ENCODE measurements at regions not wholly inside any gene's neighbourhood (a gene's known extent, or its start where the extent isn't known, plus 50 kb on each side); places are given as distances from the start of the nearest gene placed in this dataset.

- Mint-ChIP-seq H3K36me3 (no peaks in the 10 kb centered on the region), H3K27ac (no peak overlapping the region), H3K4me1 (no peaks in the 10 kb centered on the region), H3K9me3 (no peaks in the 10 kb centered on the region), H3K27me3 (no peaks in the 10 kb centered on the region), H3K4me3 (no peak overlapping the region)
- POLR2A ChIA-PET = no interaction called here
- DNase-seq (no peak), ATAC-seq (ENCODE audit: low read depth) (no peak)
Measured at GRCh38 chr3:73787620-73788019, 162.9 kb upstream of the PDZRN3 start.

GRCh38 chr3:73786998-73787397 lies 162.3 kb upstream of the PDZRN3 start:
- ATAC-seq (ENCODE audit: low read depth) (no peak), DNase-seq (no peak)
- no peak overlapping the region for H3K27ac Mint-ChIP-seq
- no peaks in the 10 kb centered on the region for H3K27me3 Mint-ChIP-seq
- H3K4me1 Mint-ChIP-seq = no peaks in the 10 kb centered on the region
- no peaks in the 10 kb centered on the region for H3K36me3 Mint-ChIP-seq
- no peaks in the 10 kb centered on the region for H3K9me3 Mint-ChIP-seq
- no peak overlapping the region for H3K4me3 Mint-ChIP-seq
- POLR2A ChIA-PET = no interaction called here

- Mint-ChIP-seq H3K9me3 (no peaks in the 10 kb centered on the region), H3K36me3 (no peaks in the 10 kb centered on the region), H3K27ac (no peak overlapping the region), H3K4me3 (no peak overlapping the region), H3K27me3 (no peaks in the 10 kb centered on the region), H3K4me1 (no peaks in the 10 kb centered on the region)
- ATAC-seq (ENCODE audit: low read depth) = no peak
- DNase-seq = no peak
- POLR2A ChIA-PET = no interaction called here
Measured at GRCh38 chr3:73786321-73786807, 161.6 kb upstream of the PDZRN3 start.

DNA sequence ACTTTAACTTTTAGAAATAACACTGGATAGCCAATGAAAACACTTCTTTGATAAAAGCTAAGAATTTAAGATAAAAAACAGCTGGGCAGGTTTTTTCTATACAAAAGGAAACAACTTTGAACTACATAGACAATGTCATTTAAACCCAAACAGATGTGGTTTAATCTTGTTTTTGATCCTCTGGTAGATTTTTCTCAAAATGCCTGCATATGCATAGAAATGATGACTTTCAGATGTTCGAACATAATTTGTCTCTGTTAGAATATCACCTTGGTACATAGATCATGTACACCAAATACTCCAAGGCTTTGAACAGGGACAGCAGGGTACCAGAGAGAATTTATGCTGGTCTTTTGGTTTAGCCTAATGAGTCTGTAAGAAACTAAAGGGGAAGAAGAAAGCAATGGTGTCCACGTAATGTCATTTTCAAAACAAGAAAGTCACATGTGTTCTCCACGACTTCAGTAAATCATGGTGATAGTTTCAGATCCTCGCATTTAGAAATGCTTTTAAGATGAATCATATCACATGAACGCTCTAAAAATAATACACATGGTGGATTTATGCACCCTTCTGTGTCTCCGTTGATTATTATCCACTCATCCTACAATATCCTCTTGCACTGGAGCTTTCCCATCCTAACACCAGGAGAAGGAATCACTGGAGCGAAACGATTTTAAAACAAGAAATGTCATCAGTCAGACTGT lies 160.1 kb upstream of the PDZRN3 start:
- DNase-seq (no peak), ATAC-seq (ENCODE audit: low read depth) (no peak)
- Mint-ChIP-seq H3K4me3 (no peak overlapping the region), H3K27ac (no peak overlapping the region), H3K36me3 (no peaks in the 10 kb centered on the region), H3K27me3 (no peaks in the 10 kb centered on the region), H3K9me3 (no peaks in the 10 kb centered on the region), H3K4me1 (no peaks in the 10 kb centered on the region)
- POLR2A ChIA-PET = no interaction called here

DNA sequence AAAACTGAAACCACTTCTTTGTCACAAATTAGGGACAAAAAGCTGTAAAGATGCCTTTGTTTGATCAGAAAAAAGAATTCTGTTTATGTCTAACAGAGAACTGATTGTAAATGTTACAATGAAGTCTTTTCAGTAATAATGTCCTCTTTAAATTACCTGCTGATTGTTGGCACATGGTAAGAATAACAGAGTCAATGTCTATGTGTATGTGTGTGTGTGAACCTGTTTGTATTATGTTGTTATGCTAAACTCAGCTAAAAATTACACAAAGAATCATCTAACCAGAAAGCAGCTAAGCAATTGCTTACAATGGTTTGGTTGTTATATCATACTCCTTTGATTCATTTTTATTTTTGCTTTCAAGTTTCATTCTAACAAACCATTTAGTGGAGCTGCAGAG lies 159.1 kb upstream of the PDZRN3 start:
- H3K27me3 Mint-ChIP-seq = no peaks in the 10 kb centered on the region
- no peak overlapping the region for H3K27ac Mint-ChIP-seq
- H3K9me3 Mint-ChIP-seq = no peaks in the 10 kb centered on the region
- H3K4me1 Mint-ChIP-seq = no peaks in the 10 kb centered on the region
- POLR2A ChIA-PET = no interaction called here
- H3K36me3 Mint-ChIP-seq = no peaks in the 10 kb centered on the region
- no peak overlapping the region for H3K4me3 Mint-ChIP-seq
- no peak for ATAC-seq (ENCODE audit: low read depth)
- DNase-seq = no peak

GRCh38 chr3:73781541-73781940 lies 156.8 kb upstream of the PDZRN3 start:
- DNase-seq (no peak), ATAC-seq (ENCODE audit: low read depth) (no peak)
- H3K4me1 Mint-ChIP-seq = no peaks in the 10 kb centered on the region
- no peaks in the 10 kb centered on the region for H3K36me3 Mint-ChIP-seq
- no peaks in the 10 kb centered on the region for H3K27me3 Mint-ChIP-seq
- H3K27ac Mint-ChIP-seq = no peak overlapping the region
- no peaks in the 10 kb centered on the region for H3K9me3 Mint-ChIP-seq
- H3K4me3 Mint-ChIP-seq = no peak overlapping the region
- POLR2A ChIA-PET = no interaction called here

DNA sequence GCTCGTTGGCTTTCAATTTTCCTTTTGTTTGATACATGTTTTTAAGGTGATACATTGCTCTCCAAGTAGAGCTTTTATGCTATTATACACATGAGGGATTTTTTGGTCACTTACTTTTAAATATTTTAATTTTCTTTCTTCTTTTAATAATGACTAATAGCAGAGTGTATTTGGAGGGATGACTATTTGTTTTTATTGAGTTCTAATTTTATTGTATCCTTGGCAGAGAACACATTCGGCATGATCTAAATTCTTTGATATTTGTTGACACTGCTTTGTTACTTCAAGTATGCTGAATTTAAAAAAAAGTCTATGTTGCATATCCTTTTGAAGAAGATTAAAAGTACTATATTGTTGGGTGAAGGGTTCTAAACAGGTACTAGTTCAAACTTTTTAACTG lies 149.9 kb upstream of the PDZRN3 start:
- ATAC-seq (ENCODE audit: low read depth) = no peak
- DNase-seq = no peak
- Mint-ChIP-seq H3K27me3 (no peaks in the 10 kb centered on the region), H3K27ac (no peak overlapping the region), H3K4me1 (no peaks in the 10 kb centered on the region), H3K36me3 (no peaks in the 10 kb centered on the region), H3K9me3 (peaks cover 1% of the 10 kb centered on the region), H3K4me3 (no peak overlapping the region)
- POLR2A ChIA-PET = no interaction called here

DNA sequence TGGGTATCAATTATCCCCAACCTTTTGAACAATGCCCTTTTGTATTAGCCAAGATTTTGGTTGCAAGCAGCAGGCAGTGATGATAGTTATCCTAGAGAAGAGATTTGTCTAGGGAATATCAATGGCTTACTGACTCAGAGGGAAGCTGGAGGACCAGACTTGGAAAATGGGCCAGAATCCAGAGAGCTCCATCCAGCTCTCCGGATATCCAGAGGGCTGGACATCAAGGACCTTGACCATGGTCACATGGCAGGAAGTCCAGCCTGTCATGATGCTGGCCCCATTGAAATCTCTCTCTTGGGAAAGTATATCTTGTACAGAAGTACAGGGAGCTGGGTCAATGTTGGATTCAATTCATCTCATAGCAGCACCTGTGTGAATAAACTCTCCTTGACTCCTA lies 148.5 kb upstream of the PDZRN3 start:
- Mint-ChIP-seq H3K4me3 (no peak overlapping the region), H3K9me3 (peaks cover 1% of the 10 kb centered on the region), H3K27ac (no peak overlapping the region), H3K27me3 (no peaks in the 10 kb centered on the region), H3K36me3 (no peaks in the 10 kb centered on the region), H3K4me1 (no peaks in the 10 kb centered on the region)
- DNase-seq (no peak), ATAC-seq (ENCODE audit: low read depth) (no peak)
- POLR2A ChIA-PET = no interaction called here

- POLR2A ChIA-PET = no interaction called here
- no peak overlapping the region for H3K27ac Mint-ChIP-seq
- H3K27me3 Mint-ChIP-seq = no peaks in the 10 kb centered on the region
- H3K36me3 Mint-ChIP-seq = no peaks in the 10 kb centered on the region
- DNase-seq (no peak), ATAC-seq (ENCODE audit: low read depth) (no peak)
- no peaks in the 10 kb centered on the region for H3K4me1 Mint-ChIP-seq
- H3K9me3 Mint-ChIP-seq = peaks cover 1% of the 10 kb centered on the region
- no peak overlapping the region for H3K4me3 Mint-ChIP-seq
Measured at GRCh38 chr3:73772076-73772886, 147.5 kb upstream of the PDZRN3 start.

- ATAC-seq (ENCODE audit: low read depth) (no peak), DNase-seq (no peak)
- Mint-ChIP-seq H3K4me1 (no peaks in the 10 kb centered on the region), H3K27ac (no peak overlapping the region), H3K36me3 (no peaks in the 10 kb centered on the region), H3K4me3 (no peak overlapping the region), H3K9me3 (peaks cover 1% of the 10 kb centered on the region), H3K27me3 (no peaks in the 10 kb centered on the region)
- POLR2A ChIA-PET = no interaction called here
Measured at GRCh38 chr3:73768524-73769308, 144.0 kb upstream of the PDZRN3 start.

DNA sequence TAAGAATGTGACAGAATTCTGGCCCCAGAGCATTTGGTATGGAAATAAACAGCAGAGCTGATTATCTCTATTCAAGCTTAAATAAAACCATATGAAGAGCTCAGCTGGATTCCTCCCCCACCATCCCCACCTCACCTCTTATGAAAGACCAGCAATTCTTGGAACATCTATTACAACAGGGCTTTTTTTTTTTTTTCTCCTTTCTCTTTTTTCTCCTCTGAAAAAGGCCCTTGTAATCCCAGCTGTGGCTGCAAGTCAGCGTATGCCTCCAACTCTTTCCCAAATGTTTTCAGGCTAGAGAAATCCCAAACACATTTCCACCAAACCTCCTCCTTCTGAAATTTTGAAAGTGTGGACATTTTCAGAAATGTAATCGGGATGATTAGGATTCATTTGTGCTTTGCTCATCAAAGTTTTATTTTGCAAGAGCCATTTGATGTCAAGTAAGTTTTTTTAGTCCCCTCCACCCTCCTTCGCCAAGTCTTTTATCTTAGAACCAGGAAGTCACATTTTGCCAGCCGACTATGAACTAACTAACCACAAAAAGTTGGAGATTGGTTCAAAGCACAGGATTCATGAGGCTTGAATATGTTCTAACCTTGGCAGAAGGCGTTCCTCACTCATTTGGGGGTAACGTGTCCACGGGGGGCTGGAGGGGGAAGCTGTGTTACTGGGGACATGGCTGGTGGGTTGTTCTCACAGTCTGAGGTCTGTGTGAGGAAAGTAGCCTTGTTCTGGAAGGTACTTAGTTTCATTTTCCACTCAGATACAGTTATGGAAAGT lies 142.0 kb upstream of the PDZRN3 start:
- DNase-seq = no peak
- no peak for ATAC-seq (ENCODE audit: low read depth)
- Mint-ChIP-seq H3K27me3 (no peaks in the 10 kb centered on the region), H3K4me3 (no peak overlapping the region), H3K9me3 (peaks cover 1% of the 10 kb centered on the region), H3K4me1 (no peaks in the 10 kb centered on the region), H3K36me3 (no peaks in the 10 kb centered on the region), H3K27ac (no peak overlapping the region)
- POLR2A ChIA-PET = no interaction called here

- DNase-seq (no peak), ATAC-seq (ENCODE audit: low read depth) (no peak)
- Mint-ChIP-seq H3K4me3 (no peak overlapping the region), H3K4me1 (no peaks in the 10 kb centered on the region), H3K27ac (no peak overlapping the region), H3K36me3 (no peaks in the 10 kb centered on the region), H3K9me3 (peaks cover 1% of the 10 kb centered on the region), H3K27me3 (no peaks in the 10 kb centered on the region)
- POLR2A ChIA-PET = no interaction called here
Measured at GRCh38 chr3:73765878-73766545, 141.3 kb upstream of the PDZRN3 start.

- H3K4me3 Mint-ChIP-seq = no peak overlapping the region
- H3K27ac Mint-ChIP-seq = no peak overlapping the region
- POLR2A ChIA-PET = no interaction called here
- no peak for DNase-seq
- H3K36me3 Mint-ChIP-seq = no peaks in the 10 kb centered on the region
- H3K4me1 Mint-ChIP-seq = no peaks in the 10 kb centered on the region
- no peak for ATAC-seq (ENCODE audit: low read depth)
- no peaks in the 10 kb centered on the region for H3K27me3 Mint-ChIP-seq
- H3K9me3 Mint-ChIP-seq = no peaks in the 10 kb centered on the region
Measured at GRCh38 chr3:73762855-73763254, 138.1 kb upstream of the PDZRN3 start.
